Muscle layer of duodenum (tissue), 2 donors: ENCODE measurements at regions not wholly inside any gene's neighbourhood (a gene's known extent, or its start where the extent isn't known, plus 50 kb on each side); places are given as distances from the start of the nearest gene placed in this dataset.

Source experiments
- H3K27ac ChIP-seq: one replicate; pipeline ENCODE4 v1.7.0; 2013; ENCODE audit warnings: mild to moderate bottlenecking, low read length
- H3K27me3 ChIP-seq: one replicate; pipeline ENCODE4 v1.7.0; 2013; ENCODE audit warnings: low read depth, mild to moderate bottlenecking, control low read depth, low read length
- H3K36me3 ChIP-seq, 2 donors: one replicate each; pipeline ENCODE4 v1.7.0; 2013; ENCODE audit warnings: low read length in 2 of 2, control low read depth in 1 of 2, mild to moderate bottlenecking in 1 of 2; ENCODE audit not compliant: insufficient read depth in 2 of 2, control insufficient read depth in 1 of 2
- H3K4me1 ChIP-seq, 2 donors: one replicate each; pipeline ENCODE4 v1.7.0; 2013; ENCODE audit warnings: low read length in 2 of 2, mild to moderate bottlenecking in 2 of 2, control low read depth in 1 of 2, moderate library complexity in 1 of 2; ENCODE audit not compliant: insufficient read depth in 2 of 2, control insufficient read depth in 1 of 2
- H3K4me3 ChIP-seq, 2 donors: one replicate each; pipeline ENCODE4 v1.7.0; 2013; ENCODE audit warnings: low read length in 2 of 2, low read depth in 1 of 2, mild to moderate bottlenecking in 1 of 2
- H3K9me3 ChIP-seq, 2 donors: one replicate each; pipeline ENCODE4 v1.7.0; 2013; ENCODE audit warnings: low read length in 2 of 2, control low read depth in 1 of 2, mild to moderate bottlenecking in 1 of 2; ENCODE audit not compliant: control insufficient read depth in 1 of 2
- donor health status: healthy.

- Histone ChIP-seq H3K36me3 (no peaks in the 10 kb centered on the region), H3K4me3 (no peak overlapping the region), H3K27ac (no peak overlapping the region), H3K27me3 (no peaks in the 10 kb centered on the region), H3K9me3 (peaks cover 0 to 10% of the 10 kb centered on the region in 2 donors), H3K4me1 (no peaks in the 10 kb centered on the region)
Measured at GRCh38 chr10:108721874-108722273, 1201.4 kb downstream of the XPNPEP1 start.

- H3K4me1 ChIP-seq, result no peaks in the 10 kb centered on the region
- peaks cover 0 to 22% of the 10 kb centered on the region in 2 donors for H3K9me3 ChIP-seq
- no peak overlapping the region for H3K27ac ChIP-seq
- H3K4me3 ChIP-seq, result no peak overlapping the region
- no peaks in the 10 kb centered on the region for H3K36me3 ChIP-seq
- H3K27me3 ChIP-seq, result no peaks in the 10 kb centered on the region
Measured at GRCh38 chr10:108716352-108716751, 1207.0 kb downstream of the XPNPEP1 start.

GRCh38 chr10:108709927-108710722 lies 1213.2 kb downstream of the XPNPEP1 start:
- H3K36me3 ChIP-seq, result no peaks in the 10 kb centered on the region
- H3K4me3 ChIP-seq, result no peak overlapping the region
- H3K4me1 ChIP-seq, result no peaks in the 10 kb centered on the region
- H3K27ac ChIP-seq, result no peak overlapping the region
- peaks cover 0 to 14% of the 10 kb centered on the region in 2 donors for H3K9me3 ChIP-seq
- H3K27me3 ChIP-seq, result no peaks in the 10 kb centered on the region

GRCh38 chr10:108708363-108708762 lies 1214.9 kb downstream of the XPNPEP1 start:
- Histone ChIP-seq H3K36me3 (no peaks in the 10 kb centered on the region), H3K9me3 (peaks cover 0 to 11% of the 10 kb centered on the region in 2 donors)

GRCh38 chr10:108696792-108697477 lies 1226.4 kb downstream of the XPNPEP1 start:
- H3K9me3 ChIP-seq, result no peaks in the 10 kb centered on the region
- H3K27me3 ChIP-seq, result no peaks in the 10 kb centered on the region
- no peak overlapping the region for H3K4me3 ChIP-seq
- no peaks in the 10 kb centered on the region for H3K4me1 ChIP-seq
- no peak overlapping the region for H3K27ac ChIP-seq
- H3K36me3 ChIP-seq, result no peaks in the 10 kb centered on the region

More at GRCh38 chr10:108708363-108708762, 1214.9 kb downstream of the XPNPEP1 start:
- Histone ChIP-seq H3K4me3 (no peak overlapping the region), H3K27me3 (no peaks in the 10 kb centered on the region), H3K4me1 (no peaks in the 10 kb centered on the region), H3K27ac (no peak overlapping the region)

- H3K9me3 ChIP-seq, result no peaks in the 10 kb centered on the region
- H3K27ac ChIP-seq, result no peak overlapping the region
- H3K36me3 ChIP-seq, result no peaks in the 10 kb centered on the region
- H3K4me1 ChIP-seq, result no peaks in the 10 kb centered on the region
- H3K27me3 ChIP-seq, result no peaks in the 10 kb centered on the region
- H3K4me3 ChIP-seq, result no peak overlapping the region
Measured at GRCh38 chr10:108691126-108691525, 1232.2 kb downstream of the XPNPEP1 start.

- H3K27ac ChIP-seq, result no peak overlapping the region
Measured at GRCh38 chr10:108690530-108690929, 1232.8 kb downstream of the XPNPEP1 start.

GRCh38 chr10:108689891-108690290 lies 1233.4 kb downstream of the XPNPEP1 start:
- no peak overlapping the region for H3K4me3 ChIP-seq
- no peaks in the 10 kb centered on the region for H3K27me3 ChIP-seq
- no peak overlapping the region for H3K27ac ChIP-seq
- no peaks in the 10 kb centered on the region for H3K36me3 ChIP-seq
- H3K4me1 ChIP-seq, result no peaks in the 10 kb centered on the region
- H3K9me3 ChIP-seq, result no peaks in the 10 kb centered on the region

More at GRCh38 chr10:108690530-108690929, 1232.8 kb downstream of the XPNPEP1 start:
- no peaks in the 10 kb centered on the region for H3K36me3 ChIP-seq
- H3K4me1 ChIP-seq, result no peaks in the 10 kb centered on the region
- no peaks in the 10 kb centered on the region for H3K27me3 ChIP-seq
- H3K9me3 ChIP-seq, result no peaks in the 10 kb centered on the region
- H3K4me3 ChIP-seq, result no peak overlapping the region

- no peak overlapping the region for H3K27ac ChIP-seq
- H3K4me3 ChIP-seq, result no peak overlapping the region
- H3K27me3 ChIP-seq, result no peaks in the 10 kb centered on the region
- no peaks in the 10 kb centered on the region for H3K4me1 ChIP-seq
- no peaks in the 10 kb centered on the region for H3K9me3 ChIP-seq
- H3K36me3 ChIP-seq, result no peaks in the 10 kb centered on the region
Measured at GRCh38 chr10:108688314-108688713, 1235.0 kb downstream of the XPNPEP1 start.

- H3K27me3 ChIP-seq, result no peaks in the 10 kb centered on the region
- H3K4me1 ChIP-seq, result no peaks in the 10 kb centered on the region
- no peak overlapping the region for H3K4me3 ChIP-seq
- no peaks in the 10 kb centered on the region for H3K9me3 ChIP-seq
- H3K36me3 ChIP-seq, result no peaks in the 10 kb centered on the region
- no peak overlapping the region for H3K27ac ChIP-seq
Measured at GRCh38 chr10:108685863-108686531, 1237.3 kb downstream of the XPNPEP1 start.

- Histone ChIP-seq H3K4me3 (no peak overlapping the region), H3K4me1 (no peaks in the 10 kb centered on the region), H3K27ac (no peak overlapping the region), H3K27me3 (no peaks in the 10 kb centered on the region), H3K9me3 (no peaks in the 10 kb centered on the region), H3K36me3 (no peaks in the 10 kb centered on the region)
Measured at GRCh38 chr10:108684431-108684830, 1238.9 kb downstream of the XPNPEP1 start.
